ENCODE measurements at regions not wholly inside any gene's neighbourhood (a gene's known extent, or its start where the extent isn't known, plus 50 kb on each side); places are given as distances from the start of the nearest gene placed in this dataset.

DNA sequence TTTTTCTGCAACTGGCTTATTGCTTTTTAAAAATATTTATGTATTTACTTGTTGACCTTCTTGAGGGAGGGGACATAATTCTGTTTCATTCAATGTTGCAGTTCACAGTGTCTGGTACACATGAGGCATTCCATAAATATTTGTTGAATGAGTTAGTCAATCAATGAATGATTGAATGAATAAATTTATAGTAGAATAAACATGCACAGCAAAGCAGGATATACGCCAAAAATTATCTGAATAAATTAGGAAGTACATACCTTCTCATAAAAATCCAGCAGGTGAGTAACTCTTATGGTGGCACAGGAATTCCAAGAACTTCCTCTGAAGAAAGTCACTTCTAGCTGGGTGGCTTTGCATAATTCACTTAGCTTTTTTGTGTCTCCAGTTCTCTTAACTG is 469.4 kb upstream of the ATP11B start:
- intact Hi-C loops (cut with micrococcal nuclease), result no loop called here
- Histone ChIP-seq H3K9ac (ENCODE audit: low read length) (no peak overlapping the region), H4K20me1 (ENCODE audit: control insufficient read depth, insufficient read depth, low read length, poor library complexity, severe bottlenecking) (no peaks in the 10 kb centered on the region), H2AFZ (ENCODE audit: insufficient read depth, low read depth, low read length, poor library complexity, severe bottlenecking) (no peak overlapping the region), H3K9me3 (ENCODE audit: control extremely low read depth in 1 of 3, control insufficient read depth in 2 of 3, insufficient read depth in 1 of 3, low read length in 2 of 3) (peaks cover 0 to 3% (median 2%) of the 10 kb centered on the region in 3 donors), H3K4me3 (ENCODE audit: control extremely low read depth in 1 of 5, extremely low read depth in 1 of 5, insufficient read depth in 1 of 5, low read depth in 2 of 5, low read length in 4 of 5) (no peak overlapping the region), H3K36me3 (replicated peaks in 1 of 2; ENCODE audit: control extremely low read depth in 1 of 2, control insufficient read depth in 1 of 2, extremely low read depth in 1 of 2, insufficient read depth in 2 of 2, low read length in 1 of 2) (no peaks in the 10 kb centered on the region), H3K27me3 (replicated peaks in 1 of 4; ENCODE audit: control extremely low read depth in 1 of 4, control insufficient read depth in 3 of 4, insufficient read depth in 4 of 4, low read length in 3 of 4) (no peaks in the 10 kb centered on the region), H3K27ac (ENCODE audit: low read length in 2 of 2) (no peak overlapping the region), H3K4me1 (ENCODE audit: control insufficient read depth in 2 of 2, insufficient read depth in 2 of 2, low read length in 2 of 2) (no peaks in the 10 kb centered on the region), H3K4me2 (replicated peaks; ENCODE audit: low read depth, low read length, poor library complexity, severe bottlenecking) (no peak overlapping the region), H3K79me2 (ENCODE audit: control insufficient read depth, insufficient read depth, low read length) (no peaks in the 10 kb centered on the region)
- ATAC-seq (ENCODE audit: low read depth) (no peak), DNase-seq (no peak)
- TF ChIP-seq EZH2 (IDR thresholded peaks at IDR 0.05; ENCODE audit: borderline replicate concordance, insufficient read depth, low read depth, low read length, poor library complexity, severe bottlenecking), result no peak
- TF ChIP-seq, protein P1, sequence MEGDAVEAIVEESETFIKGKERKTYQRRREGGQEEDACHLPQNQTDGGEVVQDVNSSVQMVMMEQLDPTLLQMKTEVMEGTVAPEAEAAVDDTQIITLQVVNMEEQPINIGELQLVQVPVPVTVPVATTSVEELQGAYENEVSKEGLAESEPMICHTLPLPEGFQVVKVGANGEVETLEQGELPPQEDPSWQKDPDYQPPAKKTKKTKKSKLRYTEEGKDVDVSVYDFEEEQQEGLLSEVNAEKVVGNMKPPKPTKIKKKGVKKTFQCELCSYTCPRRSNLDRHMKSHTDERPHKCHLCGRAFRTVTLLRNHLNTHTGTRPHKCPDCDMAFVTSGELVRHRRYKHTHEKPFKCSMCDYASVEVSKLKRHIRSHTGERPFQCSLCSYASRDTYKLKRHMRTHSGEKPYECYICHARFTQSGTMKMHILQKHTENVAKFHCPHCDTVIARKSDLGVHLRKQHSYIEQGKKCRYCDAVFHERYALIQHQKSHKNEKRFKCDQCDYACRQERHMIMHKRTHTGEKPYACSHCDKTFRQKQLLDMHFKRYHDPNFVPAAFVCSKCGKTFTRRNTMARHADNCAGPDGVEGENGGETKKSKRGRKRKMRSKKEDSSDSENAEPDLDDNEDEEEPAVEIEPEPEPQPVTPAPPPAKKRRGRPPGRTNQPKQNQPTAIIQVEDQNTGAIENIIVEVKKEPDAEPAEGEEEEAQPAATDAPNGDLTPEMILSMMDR (IDR thresholded peaks at IDR 0.05), result no peak
- POLR2A ChIA-PET, result no interaction called here
- H3K27me3 Mint-ChIP-seq, result no peaks in the 10 kb centered on the region
- H3K9me3 Mint-ChIP-seq (ENCODE audit: insufficient read depth), result peaks cover 7% of the 10 kb centered on the region
- no peak overlapping the region for H3K4me3 Mint-ChIP-seq
- no CpG with 5 or more reads among the region's 1 CpG for WGBS (ENCODE audit: insufficient coverage)
- no peaks in the 10 kb centered on the region for H3K4me1 Mint-ChIP-seq
- CTCF ChIA-PET, result no interaction called here
- H3K27ac Mint-ChIP-seq, result no peak overlapping the region

DNA sequence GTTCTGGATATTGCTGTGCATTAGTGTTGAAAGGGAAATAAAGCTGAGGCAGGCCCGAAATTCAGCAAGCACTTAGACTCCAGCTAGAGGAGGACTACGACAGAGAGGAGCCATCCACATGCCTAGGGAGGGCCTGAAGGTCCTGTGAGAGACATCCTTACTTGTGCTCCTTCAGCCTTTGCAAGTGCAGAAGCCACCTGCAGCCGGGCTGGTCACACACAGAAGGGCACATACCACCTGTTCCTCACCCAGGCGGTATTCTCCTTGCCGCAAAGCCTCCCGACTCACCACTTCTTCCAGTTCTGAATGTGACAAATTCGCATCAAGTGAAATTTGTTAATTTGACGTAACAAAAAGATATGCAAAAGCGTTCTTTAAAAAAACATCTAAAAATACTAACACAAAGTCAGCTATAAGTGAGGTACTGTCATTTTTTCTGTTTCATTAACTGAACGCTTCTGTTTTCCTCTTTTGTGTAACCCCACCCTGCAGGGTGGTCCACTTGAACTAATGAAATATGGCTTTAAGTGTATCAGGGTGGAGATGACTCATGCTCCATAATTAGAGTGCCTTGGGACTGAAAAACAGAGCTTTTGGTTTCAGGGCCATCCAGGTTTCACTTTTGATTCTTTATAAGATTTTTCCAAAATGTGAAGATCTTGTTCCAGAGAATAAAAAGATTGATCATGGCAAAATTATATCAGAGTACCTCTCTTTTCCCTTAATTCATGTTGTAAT is 467.9 kb upstream of the ATP11B start:
- H3K9me3 Mint-ChIP-seq (ENCODE audit: insufficient read depth), result no peaks in the 10 kb centered on the region
- no peaks in the 10 kb centered on the region for H3K36me3 ChIP-seq (replicated peaks in 1 of 2; ENCODE audit: control extremely low read depth in 1 of 2, control insufficient read depth in 1 of 2, extremely low read depth in 1 of 2, insufficient read depth in 2 of 2, low read length in 1 of 2)
- POLR2A ChIA-PET, result no interaction called here

More for the DNA sequence above, 467.9 kb upstream of the ATP11B start:
- Histone ChIP-seq H3K4me1 (ENCODE audit: control insufficient read depth in 2 of 2, insufficient read depth in 2 of 2, low read length in 2 of 2) (no peaks in the 10 kb centered on the region), H3K9ac (ENCODE audit: low read length) (no peak overlapping the region), H3K9me3 (ENCODE audit: control extremely low read depth in 1 of 3, control insufficient read depth in 2 of 3, insufficient read depth in 1 of 3, low read length in 2 of 3) (peaks cover 0 to 5% (median 0%) of the 10 kb centered on the region in 3 donors), H3K79me2 (ENCODE audit: control insufficient read depth, insufficient read depth, low read length) (no peaks in the 10 kb centered on the region), H3K27me3 (replicated peaks in 1 of 4; ENCODE audit: control extremely low read depth in 1 of 4, control insufficient read depth in 3 of 4, insufficient read depth in 4 of 4, low read length in 3 of 4) (no peaks in the 10 kb centered on the region), H4K20me1 (ENCODE audit: control insufficient read depth, insufficient read depth, low read length, poor library complexity, severe bottlenecking) (no peaks in the 10 kb centered on the region), H3K27ac (ENCODE audit: low read length in 2 of 2) (no peak overlapping the region), H3K4me2 (replicated peaks; ENCODE audit: low read depth, low read length, poor library complexity, severe bottlenecking) (no peak overlapping the region), H2AFZ (ENCODE audit: insufficient read depth, low read depth, low read length, poor library complexity, severe bottlenecking) (no peak overlapping the region), H3K4me3 (ENCODE audit: control extremely low read depth in 1 of 5, extremely low read depth in 1 of 5, insufficient read depth in 1 of 5, low read depth in 2 of 5, low read length in 4 of 5) (no peak overlapping the region)
- 81% methylated on average over 4 of the region's 10 CpGs for whole genome bisulfite sequencing (ENCODE audit: insufficient coverage)
- intact Hi-C loops (cut with micrococcal nuclease), result no loop called here
- DNase-seq (no peak), ATAC-seq (ENCODE audit: low read depth) (no peak)
- no peak overlapping the region for H3K27ac Mint-ChIP-seq
- H3K27me3 Mint-ChIP-seq, result no peaks in the 10 kb centered on the region
- no peaks in the 10 kb centered on the region for H3K4me1 Mint-ChIP-seq
- no peak overlapping the region for H3K4me3 Mint-ChIP-seq
- CTCF ChIA-PET, result no interaction called here
- no peak for TF ChIP-seq EZH2 (IDR thresholded peaks at IDR 0.05; ENCODE audit: borderline replicate concordance, insufficient read depth, low read depth, low read length, poor library complexity, severe bottlenecking)
- TF ChIP-seq, protein P1 (IDR thresholded peaks at IDR 0.05), result no peak
